ENCODE measurements at regions not wholly inside any gene's neighbourhood (a gene's known extent, or its start where the extent isn't known, plus 50 kb on each side); places are given as distances from the start of the nearest gene placed in this dataset.
A peak's percentile ranks its signal among the peaks of the same experiment; 100 is the strongest.

- Histone ChIP-seq H3K9me3 (replicated peaks; ENCODE audit: control insufficient read depth, insufficient read depth, low read length) (no peaks in the 10 kb centered on the region), H4K20me1 (replicated peaks; ENCODE audit: control insufficient read depth, extremely low read depth, insufficient read depth, low read length) (no peaks in the 10 kb centered on the region), H3K4me3 (replicated peaks in 1 of 3; ENCODE audit: insufficient read depth in 1 of 3, low read depth in 1 of 3, low read length in 3 of 3) (no peak overlapping the region), H3K27ac (ENCODE audit: insufficient read depth, low read depth, low read length) (no peak overlapping the region), H3K9me1 (replicated peaks; ENCODE audit: control insufficient read depth, extremely low read depth, insufficient read depth, low read length) (no peaks in the 10 kb centered on the region), H2AFZ (ENCODE audit: low read depth, low read length) (no peak overlapping the region), H3K36me3 (ENCODE audit: control insufficient read depth in 2 of 2, extremely low read depth in 1 of 2, insufficient read depth in 2 of 2, low read length in 2 of 2) (no peaks in the 10 kb centered on the region), H3K4me1 (ENCODE audit: control insufficient read depth, extremely low read depth, insufficient read depth, low read length) (no peaks in the 10 kb centered on the region), H3K27me3 (ENCODE audit: control insufficient read depth in 2 of 2, insufficient read depth in 2 of 2, low read length in 2 of 2) (no peaks in the 10 kb centered on the region), H3K79me2 (ENCODE audit: control insufficient read depth, insufficient read depth, low read length) (no peaks in the 10 kb centered on the region), H3K4me2 (ENCODE audit: insufficient read depth, low read length) (no peak overlapping the region), H3K9ac (replicated peaks; ENCODE audit: extremely low read depth, insufficient read depth, low read length) (no peak overlapping the region)
- ChIA-PET CTCF (interaction anchor here (1.6 kb wide), 1 partner anchor 11 kb away, joined by 5 read pairs; no protein-coding TSS in a partner anchor), POLR2A (no interaction called here)
- no TSS peak for BruUV-seq (replicated peaks)
- TF ChIP-seq GATA2 (IDR thresholded peaks at IDR 0.05; ENCODE audit: insufficient read depth, insufficient read length, low read depth, low read length) = no peak
- TF ChIP-seq FOS (IDR thresholded peaks at IDR 0.05; ENCODE audit: borderline replicate concordance, insufficient read depth, low read length) = peak; percentile 46
- intact Hi-C loops (cut with micrococcal nuclease) (no loop called here), dilution Hi-C loops (cut with MboI; ENCODE audit: extremely low pct_ligation_motif_present, low sequenced_read_pairs) (no loop called here)
- FAIRE-seq (no peak), DNase-seq (ENCODE audit: low read depth, low spot score) (peak; percentile 12)
Observed at GRCh38 chr6:113530769-113531168, 326.4 kb upstream of the MARCKS start.

GRCh38 chr6:113539202-113539601 lies 317.9 kb upstream of the MARCKS start:
- no peak overlapping the region for H2AFZ ChIP-seq (ENCODE audit: low read depth, low read length)
- no TSS peak for BruUV-seq (replicated peaks)
- no peaks in the 10 kb centered on the region for H3K27me3 ChIP-seq (ENCODE audit: control insufficient read depth in 2 of 2, insufficient read depth in 2 of 2, low read length in 2 of 2)
- H3K79me2 ChIP-seq (ENCODE audit: control insufficient read depth, insufficient read depth, low read length) = no peaks in the 10 kb centered on the region
- no peak for TF ChIP-seq MYC (IDR thresholded peaks at IDR 0.05; ENCODE audit: low read depth, low read length)
- no peak for TF ChIP-seq JUN (IDR thresholded peaks at IDR 0.05; ENCODE audit: borderline replicate concordance, insufficient read depth, insufficient read length, low read depth)
- TF ChIP-seq FOS (IDR thresholded peaks at IDR 0.05; ENCODE audit: borderline replicate concordance, insufficient read depth, low read length) = no peak
- TF ChIP-seq, protein P1, sequence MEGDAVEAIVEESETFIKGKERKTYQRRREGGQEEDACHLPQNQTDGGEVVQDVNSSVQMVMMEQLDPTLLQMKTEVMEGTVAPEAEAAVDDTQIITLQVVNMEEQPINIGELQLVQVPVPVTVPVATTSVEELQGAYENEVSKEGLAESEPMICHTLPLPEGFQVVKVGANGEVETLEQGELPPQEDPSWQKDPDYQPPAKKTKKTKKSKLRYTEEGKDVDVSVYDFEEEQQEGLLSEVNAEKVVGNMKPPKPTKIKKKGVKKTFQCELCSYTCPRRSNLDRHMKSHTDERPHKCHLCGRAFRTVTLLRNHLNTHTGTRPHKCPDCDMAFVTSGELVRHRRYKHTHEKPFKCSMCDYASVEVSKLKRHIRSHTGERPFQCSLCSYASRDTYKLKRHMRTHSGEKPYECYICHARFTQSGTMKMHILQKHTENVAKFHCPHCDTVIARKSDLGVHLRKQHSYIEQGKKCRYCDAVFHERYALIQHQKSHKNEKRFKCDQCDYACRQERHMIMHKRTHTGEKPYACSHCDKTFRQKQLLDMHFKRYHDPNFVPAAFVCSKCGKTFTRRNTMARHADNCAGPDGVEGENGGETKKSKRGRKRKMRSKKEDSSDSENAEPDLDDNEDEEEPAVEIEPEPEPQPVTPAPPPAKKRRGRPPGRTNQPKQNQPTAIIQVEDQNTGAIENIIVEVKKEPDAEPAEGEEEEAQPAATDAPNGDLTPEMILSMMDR (IDR thresholded peaks at IDR 0.05; ENCODE audit: extremely low read depth in 1 of 2, insufficient read depth in 1 of 2, low read depth in 1 of 2, low read length in 2 of 2) = no peak
- no peak for TF ChIP-seq GATA2 (IDR thresholded peaks at IDR 0.05; ENCODE audit: insufficient read depth, insufficient read length, low read depth, low read length)
- no peak for TF ChIP-seq POLR2AphosphoS5 (IDR thresholded peaks at IDR 0.05; ENCODE audit: insufficient read depth, low read depth, low read length)
- no peak for TF ChIP-seq POLR2A (IDR thresholded peaks at IDR 0.05; ENCODE audit: low read depth, low read length)
- no peak for TF ChIP-seq EZH2 (IDR thresholded peaks at IDR 0.05; ENCODE audit: borderline replicate concordance, low read depth, low read length, severe bottlenecking)
- TF ChIP-seq, protein P2, sequence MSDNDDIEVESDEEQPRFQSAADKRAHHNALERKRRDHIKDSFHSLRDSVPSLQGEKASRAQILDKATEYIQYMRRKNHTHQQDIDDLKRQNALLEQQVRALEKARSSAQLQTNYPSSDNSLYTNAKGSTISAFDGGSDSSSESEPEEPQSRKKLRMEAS (IDR thresholded peaks at IDR 0.05; ENCODE audit: insufficient read depth, insufficient read length) = no peak
- dilution Hi-C loops (cut with MboI; ENCODE audit: extremely low pct_ligation_motif_present, low sequenced_read_pairs) (no loop called here), intact Hi-C loops (cut with micrococcal nuclease) (no loop called here)
- no peak overlapping the region for H3K9ac ChIP-seq (replicated peaks; ENCODE audit: extremely low read depth, insufficient read depth, low read length)
- no peak for DNase-seq (ENCODE audit: low read depth, low spot score)
- no peak overlapping the region for H3K4me2 ChIP-seq (ENCODE audit: insufficient read depth, low read length)
- FAIRE-seq = no peak
- no peaks in the 10 kb centered on the region for H3K9me3 ChIP-seq (replicated peaks; ENCODE audit: control insufficient read depth, insufficient read depth, low read length)
- H3K9me1 ChIP-seq (replicated peaks; ENCODE audit: control insufficient read depth, extremely low read depth, insufficient read depth, low read length) = no peaks in the 10 kb centered on the region
- no peak overlapping the region for H3K27ac ChIP-seq (ENCODE audit: insufficient read depth, low read depth, low read length)
- POLR2A ChIA-PET = no interaction called here
- no peaks in the 10 kb centered on the region for H4K20me1 ChIP-seq (replicated peaks; ENCODE audit: control insufficient read depth, extremely low read depth, insufficient read depth, low read length)
- H3K4me3 ChIP-seq (replicated peaks in 1 of 3; ENCODE audit: insufficient read depth in 1 of 3, low read depth in 1 of 3, low read length in 3 of 3) = no peak overlapping the region
- H3K36me3 ChIP-seq (ENCODE audit: control insufficient read depth in 2 of 2, extremely low read depth in 1 of 2, insufficient read depth in 2 of 2, low read length in 2 of 2) = no peaks in the 10 kb centered on the region
- CTCF ChIA-PET = no interaction called here
- H3K4me1 ChIP-seq (ENCODE audit: control insufficient read depth, extremely low read depth, insufficient read depth, low read length) = no peaks in the 10 kb centered on the region

Measured in endothelial cell of umbilical vein (primary cell).